Fibroblast of pulmonary artery (primary cell): ENCODE measurements at regions not wholly inside any gene's neighbourhood (a gene's known extent, or its start where the extent isn't known, plus 50 kb on each side); places are given as distances from the start of the nearest gene placed in this dataset.
"Not testable (repeated sequence)": the region's sequence is repeated elsewhere in the genome, so short reads cannot be mapped to it uniquely, and the experiment has no call there.

ENCODE experiments used
- DNase-seq: peaks from one replicate; pipeline ENCODE4 v3.0.0-alpha.2; 2010; ENCODE audit warnings: low read depth
- H3K4me3 ChIP-seq: replicated peaks from 2 replicates; pipeline ENCODE4 v1.5.1; 2011; ENCODE audit warnings: low read depth, mild to moderate bottlenecking, control low read depth, low read length, moderate library complexity
- TF ChIP-seq, protein P1 (sequence below): IDR thresholded peaks from 2 replicates; pipeline ENCODE4 v1.5.1; 2011; ENCODE audit warnings: mild to moderate bottlenecking, control low read depth, low read length, inconsistent platforms; ENCODE audit errors: missing control alignments

DNA sequence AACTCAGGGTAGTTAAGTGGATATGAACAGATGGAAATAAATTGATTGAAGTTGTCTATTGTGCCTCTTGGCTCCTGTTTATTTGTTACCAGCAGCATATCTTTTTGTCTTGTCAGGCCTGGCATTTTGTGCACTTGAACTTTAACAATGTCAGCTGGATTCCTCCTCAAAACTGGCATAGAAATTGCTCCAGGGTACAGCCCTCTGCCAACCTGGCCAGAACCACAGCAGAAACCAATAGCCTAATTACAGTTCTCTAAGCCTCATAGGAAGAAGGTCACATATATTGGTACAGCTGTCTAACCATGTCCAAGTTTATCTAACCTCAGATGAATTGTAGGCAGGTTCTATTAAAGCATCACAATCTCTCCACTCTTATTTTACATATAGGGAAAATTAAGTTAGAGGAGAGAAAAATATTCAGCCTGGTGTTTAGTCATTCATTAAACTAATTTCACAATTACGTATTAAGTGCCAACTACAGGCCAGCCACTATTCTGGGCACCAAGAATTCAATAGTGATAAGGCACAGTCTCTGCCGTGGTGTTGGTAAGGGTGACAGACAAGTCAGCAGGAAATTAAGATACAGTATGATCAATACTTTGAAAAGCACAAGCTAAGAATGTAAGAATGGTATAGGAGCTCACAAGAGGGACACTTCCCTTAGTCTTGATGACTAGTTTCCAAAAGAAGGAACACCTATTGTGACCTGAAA lies 452.9 kb upstream of the NECTIN3 start:
- no peak overlapping the region for H3K4me3 ChIP-seq
- TF ChIP-seq, protein P1, sequence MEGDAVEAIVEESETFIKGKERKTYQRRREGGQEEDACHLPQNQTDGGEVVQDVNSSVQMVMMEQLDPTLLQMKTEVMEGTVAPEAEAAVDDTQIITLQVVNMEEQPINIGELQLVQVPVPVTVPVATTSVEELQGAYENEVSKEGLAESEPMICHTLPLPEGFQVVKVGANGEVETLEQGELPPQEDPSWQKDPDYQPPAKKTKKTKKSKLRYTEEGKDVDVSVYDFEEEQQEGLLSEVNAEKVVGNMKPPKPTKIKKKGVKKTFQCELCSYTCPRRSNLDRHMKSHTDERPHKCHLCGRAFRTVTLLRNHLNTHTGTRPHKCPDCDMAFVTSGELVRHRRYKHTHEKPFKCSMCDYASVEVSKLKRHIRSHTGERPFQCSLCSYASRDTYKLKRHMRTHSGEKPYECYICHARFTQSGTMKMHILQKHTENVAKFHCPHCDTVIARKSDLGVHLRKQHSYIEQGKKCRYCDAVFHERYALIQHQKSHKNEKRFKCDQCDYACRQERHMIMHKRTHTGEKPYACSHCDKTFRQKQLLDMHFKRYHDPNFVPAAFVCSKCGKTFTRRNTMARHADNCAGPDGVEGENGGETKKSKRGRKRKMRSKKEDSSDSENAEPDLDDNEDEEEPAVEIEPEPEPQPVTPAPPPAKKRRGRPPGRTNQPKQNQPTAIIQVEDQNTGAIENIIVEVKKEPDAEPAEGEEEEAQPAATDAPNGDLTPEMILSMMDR, result no peak
- DNase-seq, result no peak

DNA sequence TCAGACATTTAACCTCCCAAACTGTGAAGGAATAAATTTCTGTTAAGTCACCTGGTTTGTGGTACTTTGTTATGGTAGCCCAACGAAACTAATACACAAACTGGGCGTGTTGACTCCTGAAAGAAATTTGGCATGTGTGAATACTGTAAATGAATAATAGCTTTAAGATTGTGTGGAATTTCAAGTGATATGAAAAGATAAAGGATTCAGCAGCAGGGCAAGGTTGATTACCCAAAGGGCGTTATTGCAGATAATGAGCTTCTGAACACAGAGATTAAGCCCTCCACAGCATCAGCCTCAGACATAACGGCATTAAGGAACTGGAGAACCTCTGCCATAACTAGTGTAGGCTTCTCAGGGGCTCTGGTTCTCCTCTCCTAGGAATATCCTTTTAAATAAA lies 451.5 kb upstream of the NECTIN3 start:
- DNase-seq, result no peak
- TF ChIP-seq, protein P1, result no peak
- H3K4me3 ChIP-seq, result no peak overlapping the region

DNA sequence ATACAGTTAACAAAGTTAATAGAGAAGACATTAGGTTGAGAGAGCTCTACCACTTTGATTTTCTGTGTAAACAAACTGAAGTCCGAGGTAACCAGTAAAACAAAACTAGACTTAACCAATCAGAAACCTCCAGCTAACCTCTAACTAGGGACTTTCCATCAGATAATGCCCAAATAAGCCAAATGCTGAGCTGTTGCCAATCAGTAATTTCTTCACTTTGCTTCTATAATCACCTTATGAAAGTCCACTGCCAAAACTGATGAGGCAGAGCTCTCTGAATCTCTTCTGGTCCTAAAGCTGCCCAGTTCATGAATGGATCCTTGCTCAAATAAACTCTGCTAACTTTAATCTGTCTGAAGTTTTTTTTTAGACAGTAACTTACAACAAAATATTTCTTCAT lies 448.0 kb upstream of the NECTIN3 start:
- no peak overlapping the region for H3K4me3 ChIP-seq
- TF ChIP-seq, protein P1, result no peak
- DNase-seq, result peak; percentile 51

DNA sequence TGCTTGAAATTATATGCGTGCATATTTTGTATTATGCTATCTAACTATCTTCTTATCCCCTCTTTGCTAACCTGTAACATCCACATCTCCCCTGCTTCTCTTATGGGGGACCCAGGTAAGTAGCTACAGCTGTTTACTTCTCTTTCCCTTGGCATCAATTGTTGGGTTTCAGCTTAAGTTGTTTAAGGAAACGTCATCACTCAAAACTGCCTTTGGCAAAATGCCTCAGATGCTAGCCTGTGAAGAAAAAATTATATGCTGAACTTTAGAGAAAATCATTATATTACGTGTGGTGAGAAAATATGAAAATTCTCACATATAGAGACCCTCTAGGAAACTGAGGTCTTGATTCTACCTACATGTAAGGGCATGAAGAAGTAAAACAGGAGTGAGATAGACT lies 447.0 kb upstream of the NECTIN3 start:
- peak; percentile 48 for DNase-seq
- no peak overlapping the region for H3K4me3 ChIP-seq
- TF ChIP-seq, protein P1, result no peak

DNA sequence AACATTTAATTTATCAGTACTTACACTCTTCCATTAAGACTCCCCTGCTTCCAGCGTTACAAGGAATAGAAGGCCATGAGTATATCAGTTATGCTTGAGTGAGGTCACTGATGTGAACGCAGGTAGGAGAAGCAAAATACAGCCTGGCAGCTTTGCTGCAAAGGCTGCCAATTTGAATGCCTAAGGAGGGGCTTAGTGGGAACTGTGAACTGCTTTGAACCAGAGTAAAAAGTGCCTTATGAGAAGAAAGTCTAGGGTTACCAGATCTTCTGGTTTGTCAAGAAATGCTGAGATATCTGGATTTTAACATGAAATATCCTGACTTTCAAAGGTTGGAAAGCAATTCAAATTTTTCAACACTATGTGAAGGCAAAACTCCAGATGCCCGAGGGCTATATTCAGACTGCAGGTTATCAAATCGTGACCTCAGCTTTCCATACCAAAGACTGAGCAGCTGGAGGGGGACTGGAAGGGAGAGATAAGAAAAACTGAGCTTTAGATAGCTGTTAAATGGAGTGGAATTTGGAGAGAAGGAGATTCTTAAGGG lies 446.3 kb upstream of the NECTIN3 start:
- DNase-seq, result no peak
- no peak overlapping the region for H3K4me3 ChIP-seq
- TF ChIP-seq, protein P1, result no peak

DNA sequence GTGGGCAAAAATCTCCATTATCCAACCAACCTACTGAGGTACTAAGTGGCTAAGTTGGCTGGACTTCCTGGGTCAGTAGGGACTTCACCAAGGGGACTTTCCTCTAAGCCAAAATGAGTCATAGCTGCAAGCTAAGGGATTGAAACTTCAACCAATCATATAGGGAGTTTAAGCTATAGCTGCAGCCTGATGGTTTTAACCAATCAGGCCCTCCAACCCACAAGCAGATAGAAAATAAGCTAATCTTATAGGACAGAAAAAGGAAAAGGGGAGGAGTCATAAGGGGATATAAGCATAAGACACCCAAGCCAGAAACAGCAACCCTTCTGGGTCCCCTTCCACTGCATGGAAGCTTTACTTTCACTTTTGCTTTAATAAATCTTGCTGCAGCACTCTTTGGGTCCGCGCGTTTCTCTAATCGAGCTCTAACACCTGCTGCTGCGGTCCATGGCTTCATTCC lies 444.9 kb upstream of the NECTIN3 start:
- peak; percentile 4 for DNase-seq
- not testable (repeated sequence) for H3K4me3 ChIP-seq

DNA sequence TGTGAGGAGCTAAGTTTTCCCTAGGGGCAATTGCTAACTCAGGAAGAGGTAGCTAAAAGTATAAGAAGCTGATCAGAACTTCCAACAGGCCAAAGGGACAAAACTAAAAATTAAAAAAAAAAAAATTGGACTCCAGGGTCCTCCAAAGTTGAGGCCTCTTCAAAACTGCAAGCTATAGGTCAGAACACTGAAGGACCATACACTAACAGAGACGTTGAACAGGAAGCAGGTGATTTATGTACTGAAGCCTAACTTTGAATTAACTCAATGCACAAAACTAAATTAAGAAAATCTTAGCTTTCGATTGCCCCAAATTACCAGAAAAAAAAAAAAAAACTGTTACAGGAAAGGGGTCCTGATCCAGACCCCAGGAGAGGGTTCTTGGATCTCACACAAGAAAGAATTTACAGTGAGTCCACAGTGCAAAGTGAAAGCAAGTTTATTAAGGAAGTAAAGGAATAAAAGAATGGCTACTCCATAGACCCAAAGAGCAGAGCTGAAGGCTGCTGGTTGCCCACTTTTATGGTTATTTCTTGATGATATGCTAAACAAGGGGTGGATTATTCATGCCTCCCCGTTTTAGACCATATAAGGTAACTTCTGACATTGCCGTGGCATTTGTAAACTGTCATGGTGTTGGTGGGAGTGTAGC lies 442.8 kb upstream of the NECTIN3 start:
- DNase-seq, result no peak
- TF ChIP-seq, protein P1, result no peak
- H3K4me3 ChIP-seq, result no peak overlapping the region
